GM12864 (cell line): ENCODE measurements at regions not wholly inside any gene's neighbourhood (a gene's known extent, or its start where the extent isn't known, plus 50 kb on each side); places are given as distances from the start of the nearest gene placed in this dataset.

Source experiments
- DNase-seq: peaks from one replicate; pipeline ENCODE4 v3.0.0-alpha.2; 2011; ENCODE audit warnings: low read depth
- H3K4me3 ChIP-seq: 2 replicates; pipeline ENCODE4 v1.5.1; 2011; ENCODE audit warnings: mild to moderate bottlenecking, low read depth, low read length, control low read depth
- TF ChIP-seq, protein P1 (sequence below): IDR thresholded peaks from 2 replicates; pipeline ENCODE4 v1.5.1; 2011; ENCODE audit warnings: low read depth, mild to moderate bottlenecking, moderate library complexity, low read length, control low read depth, inconsistent platforms; ENCODE audit errors: missing control alignments

DNA sequence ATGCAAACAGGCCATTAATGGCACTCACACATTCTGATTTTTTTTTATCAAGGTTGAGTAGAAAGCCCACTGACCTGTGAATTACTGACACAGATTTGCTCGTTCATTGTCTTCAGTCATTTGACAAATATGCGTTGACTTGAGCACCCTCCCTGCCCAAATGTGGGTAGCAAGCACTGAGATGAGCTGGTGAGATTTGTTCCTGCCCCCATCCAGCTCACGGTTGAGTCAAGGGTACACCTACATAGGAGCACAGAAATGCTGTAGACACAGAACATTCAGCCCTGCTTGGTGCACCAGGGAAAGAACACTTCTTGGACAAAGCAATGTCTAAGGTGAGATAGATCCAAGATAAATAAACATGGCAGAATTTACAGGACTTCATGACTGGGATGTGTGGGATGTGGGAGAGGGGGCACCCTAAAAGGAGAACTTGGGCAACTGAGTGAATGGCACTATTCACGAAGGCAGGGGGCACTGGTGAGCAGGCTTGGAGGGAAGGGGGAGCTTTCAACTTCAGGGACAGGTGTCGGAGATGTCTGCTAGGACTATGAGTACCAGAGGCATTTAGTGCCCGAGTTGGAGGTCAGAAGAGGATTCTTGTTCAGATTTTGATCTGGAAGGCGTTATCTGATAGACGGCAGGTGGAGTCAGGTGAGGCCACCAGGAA is 213.4 kb downstream of the VRK1 start:
- no peak for DNase-seq
- H3K4me3 ChIP-seq, result no peak overlapping the region
- TF ChIP-seq, protein P1, sequence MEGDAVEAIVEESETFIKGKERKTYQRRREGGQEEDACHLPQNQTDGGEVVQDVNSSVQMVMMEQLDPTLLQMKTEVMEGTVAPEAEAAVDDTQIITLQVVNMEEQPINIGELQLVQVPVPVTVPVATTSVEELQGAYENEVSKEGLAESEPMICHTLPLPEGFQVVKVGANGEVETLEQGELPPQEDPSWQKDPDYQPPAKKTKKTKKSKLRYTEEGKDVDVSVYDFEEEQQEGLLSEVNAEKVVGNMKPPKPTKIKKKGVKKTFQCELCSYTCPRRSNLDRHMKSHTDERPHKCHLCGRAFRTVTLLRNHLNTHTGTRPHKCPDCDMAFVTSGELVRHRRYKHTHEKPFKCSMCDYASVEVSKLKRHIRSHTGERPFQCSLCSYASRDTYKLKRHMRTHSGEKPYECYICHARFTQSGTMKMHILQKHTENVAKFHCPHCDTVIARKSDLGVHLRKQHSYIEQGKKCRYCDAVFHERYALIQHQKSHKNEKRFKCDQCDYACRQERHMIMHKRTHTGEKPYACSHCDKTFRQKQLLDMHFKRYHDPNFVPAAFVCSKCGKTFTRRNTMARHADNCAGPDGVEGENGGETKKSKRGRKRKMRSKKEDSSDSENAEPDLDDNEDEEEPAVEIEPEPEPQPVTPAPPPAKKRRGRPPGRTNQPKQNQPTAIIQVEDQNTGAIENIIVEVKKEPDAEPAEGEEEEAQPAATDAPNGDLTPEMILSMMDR, result peak; percentile 40

DNA sequence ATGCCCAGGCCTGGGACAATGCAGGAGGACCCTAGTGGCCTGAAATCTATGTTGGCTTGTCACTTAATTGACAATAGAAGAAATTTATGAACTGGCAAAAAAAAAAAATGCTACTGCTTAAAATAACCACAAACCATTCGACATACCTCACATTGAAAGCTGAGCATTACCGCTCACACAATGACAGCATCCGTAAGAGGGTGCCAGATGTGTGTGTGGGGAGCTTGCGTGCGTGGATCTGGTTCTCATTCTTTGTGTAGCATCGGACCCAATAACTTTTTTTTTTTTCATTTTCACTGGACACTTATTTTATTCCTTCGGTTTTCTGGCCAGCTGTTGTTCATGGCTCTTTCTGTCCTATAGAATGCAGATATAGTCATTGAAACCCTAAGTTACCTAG is 216.7 kb downstream of the VRK1 start:
- H3K4me3 ChIP-seq, result no peak overlapping the region
- DNase-seq, result no peak
- TF ChIP-seq, protein P1, result no peak

DNA sequence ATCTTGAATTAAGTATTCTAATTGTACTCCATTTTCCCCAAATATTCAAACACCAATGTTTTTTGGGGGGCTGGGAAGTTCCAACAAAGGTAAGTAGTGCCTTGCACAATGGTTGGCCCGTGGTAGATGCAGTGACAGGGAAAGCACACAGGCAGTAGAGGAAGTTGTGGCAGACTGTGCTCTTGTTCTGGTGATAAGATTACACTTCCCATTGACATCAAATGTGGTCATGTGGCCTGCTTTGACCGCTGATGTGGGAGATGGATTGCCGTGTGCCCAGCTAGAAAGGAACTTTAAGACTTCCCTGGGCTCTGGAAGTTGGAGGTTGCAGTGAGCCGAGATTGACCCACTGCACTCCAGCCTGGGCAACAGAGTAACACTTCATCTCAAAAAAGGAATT is 223.8 kb downstream of the VRK1 start:
- TF ChIP-seq, protein P1, result no peak
- DNase-seq, result no peak
- H3K4me3 ChIP-seq, result no peak overlapping the region

DNA sequence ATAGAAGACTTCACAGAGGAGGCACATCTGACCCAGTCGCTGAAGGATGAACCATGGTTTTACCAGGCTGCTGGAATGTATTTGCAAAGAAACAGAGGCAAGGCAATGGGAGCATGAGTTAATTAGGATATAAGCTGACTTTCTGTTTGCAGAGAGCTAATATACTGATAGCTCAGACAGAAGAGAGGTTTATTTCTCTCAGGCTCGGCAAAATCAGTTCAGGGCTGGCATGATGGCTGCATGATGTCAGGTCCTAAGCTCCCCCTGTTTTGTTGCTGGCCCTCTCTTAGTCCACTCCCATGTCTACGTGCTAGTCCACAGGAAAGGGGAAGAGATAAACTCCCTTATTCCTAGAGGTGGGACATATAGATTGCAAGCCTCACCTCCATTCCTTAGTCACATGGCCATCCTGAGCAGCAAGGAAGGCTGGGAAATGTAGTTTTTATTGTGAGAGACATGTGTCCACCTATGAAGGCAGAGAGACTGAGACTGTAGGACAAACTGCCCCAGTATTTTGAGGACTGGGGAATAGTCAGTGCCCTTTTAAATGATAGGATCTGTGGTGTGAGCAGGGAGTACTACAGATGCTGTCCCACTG is 224.5 kb downstream of the VRK1 start:
- H3K4me3 ChIP-seq, result no peak overlapping the region
- DNase-seq, result no peak
- TF ChIP-seq, protein P1, result no peak

DNA sequence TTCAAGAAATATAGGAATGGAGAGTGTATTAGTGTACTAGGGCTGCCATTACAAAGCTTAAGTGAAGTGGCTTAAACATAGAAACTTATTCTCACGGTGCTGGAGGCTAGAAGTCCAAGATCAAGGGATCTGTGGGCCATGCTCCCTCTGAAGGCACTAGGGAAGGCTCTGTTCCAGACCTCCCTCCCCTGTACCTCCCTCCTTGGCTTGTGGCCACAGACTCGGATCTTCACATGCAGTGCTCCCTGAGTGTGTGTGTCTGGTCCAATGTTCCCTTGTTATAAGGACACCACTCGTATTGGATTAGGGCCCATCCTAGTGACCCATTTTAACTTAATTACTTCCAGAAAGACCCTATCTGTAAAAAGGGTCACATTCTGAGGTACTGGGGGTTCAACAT is 225.6 kb downstream of the VRK1 start:
- TF ChIP-seq, protein P1, result no peak

DNA sequence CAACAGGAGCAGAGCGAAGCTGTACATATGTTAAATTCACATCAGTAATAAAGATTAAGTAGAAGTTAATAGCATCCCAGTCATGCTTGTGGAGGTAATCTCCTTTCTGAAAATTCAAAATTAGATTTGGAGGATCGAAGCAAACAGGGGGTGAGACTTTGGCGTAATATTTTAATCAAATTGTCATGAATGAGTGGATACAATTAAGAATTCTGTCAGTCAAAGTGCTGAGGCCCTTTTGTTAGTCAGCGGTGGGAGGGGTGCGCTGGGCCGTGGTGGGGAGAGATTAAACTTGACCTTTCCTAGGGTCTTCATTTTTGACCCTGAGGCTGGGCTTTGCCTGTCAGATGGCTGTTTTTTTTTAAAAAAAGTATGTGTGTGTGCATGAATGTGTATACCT is 226.7 kb downstream of the VRK1 start:
- H3K4me3 ChIP-seq, result no peak overlapping the region
- DNase-seq, result no peak
- TF ChIP-seq, protein P1, result no peak

More for the DNA sequence above, 225.6 kb downstream of the VRK1 start:
- H3K4me3 ChIP-seq, result no peak overlapping the region
- no peak for DNase-seq

DNA sequence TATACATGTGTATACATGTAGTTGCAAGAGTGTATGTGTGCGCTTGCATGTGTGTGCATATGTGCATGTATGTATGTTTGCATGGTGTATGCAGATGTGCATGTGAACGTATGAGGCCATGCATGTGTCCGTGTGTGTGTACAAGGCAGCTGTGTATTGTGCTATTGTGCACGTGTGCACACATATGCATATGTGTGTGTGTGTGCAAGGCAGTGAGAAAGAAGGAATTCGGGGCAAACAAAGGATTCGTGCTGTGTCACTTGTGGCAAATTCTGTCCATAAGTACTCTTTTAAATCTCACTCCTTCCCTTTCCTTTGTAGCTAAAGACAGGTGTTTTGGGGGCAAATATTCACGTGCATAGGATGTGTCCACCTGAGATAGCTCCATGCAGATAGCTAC is 227.1 kb downstream of the VRK1 start:
- TF ChIP-seq, protein P1, result no peak
- H3K4me3 ChIP-seq, result no peak overlapping the region
- no peak for DNase-seq
